Uterus (tissue), 2 donors: ENCODE measurements at regions not wholly inside any gene's neighbourhood (a gene's known extent, or its start where the extent isn't known, plus 50 kb on each side); places are given as distances from the start of the nearest gene placed in this dataset.

Experiments
- CTCF ChIP-seq, 4 experiments: fragments of 200-600 bp in 2 of 4; fragments of 450-650 bp in 2 of 4; sonication (generic) in 2 of 4; IDR thresholded peaks; one replicate each; pipeline ENCODE4 v1.5.1; 2016 to 2019; ENCODE audit warnings: antibody characterized with exemption in 4 of 4, mild to moderate bottlenecking in 2 of 4, moderate library complexity in 1 of 4
- POLR2A ChIP-seq, 2 donors: fragments of 450-650 bp; IDR thresholded peaks; one replicate each; pipeline ENCODE4 v1.6.1; 2016; ENCODE audit warnings: antibody characterized with exemption in 2 of 2, mild to moderate bottlenecking in 1 of 2, moderate library complexity in 1 of 2

DNA sequence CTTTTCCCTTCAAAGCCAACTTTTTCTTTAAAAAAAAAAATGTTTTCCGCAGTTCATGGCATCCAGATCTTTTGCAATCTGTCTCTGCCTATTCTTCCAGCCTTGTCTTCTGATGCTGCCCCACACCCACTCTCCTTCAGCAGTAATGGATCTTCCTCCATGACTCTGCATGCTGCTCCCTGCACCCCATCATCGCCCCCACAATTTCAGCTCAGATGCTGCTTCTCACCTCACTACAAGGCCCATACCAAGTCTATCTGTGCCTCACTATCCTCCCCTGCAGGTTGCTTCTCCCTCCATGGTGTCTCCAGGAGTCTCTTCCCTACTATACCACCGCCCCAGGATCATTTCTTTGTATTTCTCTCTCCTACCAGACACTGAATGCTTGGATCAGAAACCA is 260.6 kb downstream of the ANAPC1 start:
- TF ChIP-seq CTCF (IDR thresholded peaks at IDR 0.05) = no peak
- no peak for TF ChIP-seq POLR2A (IDR thresholded peaks at IDR 0.05)
